ENCODE measurements at regions not wholly inside any gene's neighbourhood (a gene's known extent, or its start where the extent isn't known, plus 50 kb on each side); places are given as distances from the start of the nearest gene placed in this dataset.

- TF ChIP-seq CTCF (IDR thresholded peaks at IDR 0.05; ENCODE audit: poor library complexity): no peak
- TF ChIP-seq EZH2 (IDR thresholded peaks at IDR 0.05; ENCODE audit: borderline replicate concordance): no peak
- no peak for TF ChIP-seq EZH2phosphoT487 (IDR thresholded peaks at IDR 0.05; ENCODE audit: low read depth, severe bottlenecking, unreplicated experiment)
Measured at GRCh38 chr3:163809540-163809993, 1268.7 kb downstream of the SI start.

All from hepatocyte (in vitro differentiated cells).